ENCODE measurements at regions not wholly inside any gene's neighbourhood (a gene's known extent, or its start where the extent isn't known, plus 50 kb on each side); places are given as distances from the start of the nearest gene placed in this dataset.

GRCh38 chr10:84660450-84661159, 332.2 kb downstream of the CCSER2 start:
- no peak for TF ChIP-seq SP1 (CRISPR knock-in tag; conservative IDR thresholded peaks at IDR 0.05)
- no peak for TF ChIP-seq ZNF512 (CRISPR knock-in tag; IDR thresholded peaks at IDR 0.05; ENCODE audit: borderline replicate concordance)
- TF ChIP-seq, protein P1, sequence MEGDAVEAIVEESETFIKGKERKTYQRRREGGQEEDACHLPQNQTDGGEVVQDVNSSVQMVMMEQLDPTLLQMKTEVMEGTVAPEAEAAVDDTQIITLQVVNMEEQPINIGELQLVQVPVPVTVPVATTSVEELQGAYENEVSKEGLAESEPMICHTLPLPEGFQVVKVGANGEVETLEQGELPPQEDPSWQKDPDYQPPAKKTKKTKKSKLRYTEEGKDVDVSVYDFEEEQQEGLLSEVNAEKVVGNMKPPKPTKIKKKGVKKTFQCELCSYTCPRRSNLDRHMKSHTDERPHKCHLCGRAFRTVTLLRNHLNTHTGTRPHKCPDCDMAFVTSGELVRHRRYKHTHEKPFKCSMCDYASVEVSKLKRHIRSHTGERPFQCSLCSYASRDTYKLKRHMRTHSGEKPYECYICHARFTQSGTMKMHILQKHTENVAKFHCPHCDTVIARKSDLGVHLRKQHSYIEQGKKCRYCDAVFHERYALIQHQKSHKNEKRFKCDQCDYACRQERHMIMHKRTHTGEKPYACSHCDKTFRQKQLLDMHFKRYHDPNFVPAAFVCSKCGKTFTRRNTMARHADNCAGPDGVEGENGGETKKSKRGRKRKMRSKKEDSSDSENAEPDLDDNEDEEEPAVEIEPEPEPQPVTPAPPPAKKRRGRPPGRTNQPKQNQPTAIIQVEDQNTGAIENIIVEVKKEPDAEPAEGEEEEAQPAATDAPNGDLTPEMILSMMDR (IDR thresholded peaks at IDR 0.05) = no peak
- no peak for TF ChIP-seq CREB1 (CRISPR knock-in tag; IDR thresholded peaks at IDR 0.05)
- TF ChIP-seq NFYB (CRISPR knock-in tag; conservative IDR thresholded peaks at IDR 0.05; ENCODE audit: low read depth) = no peak

All from WTC11 (cell line).